NCI-H2227 treated with DMSO at 0.1 percent for 48 hours (cell line): ENCODE measurements at regions not wholly inside any gene's neighbourhood (a gene's known extent, or its start where the extent isn't known, plus 50 kb on each side); places are given as distances from the start of the nearest gene placed in this dataset.

Experiments
- DNase-seq: peaks from one replicate; lab custom pipeline; 2025; lab: John Stamatoyannopoulos, UW

DNA sequence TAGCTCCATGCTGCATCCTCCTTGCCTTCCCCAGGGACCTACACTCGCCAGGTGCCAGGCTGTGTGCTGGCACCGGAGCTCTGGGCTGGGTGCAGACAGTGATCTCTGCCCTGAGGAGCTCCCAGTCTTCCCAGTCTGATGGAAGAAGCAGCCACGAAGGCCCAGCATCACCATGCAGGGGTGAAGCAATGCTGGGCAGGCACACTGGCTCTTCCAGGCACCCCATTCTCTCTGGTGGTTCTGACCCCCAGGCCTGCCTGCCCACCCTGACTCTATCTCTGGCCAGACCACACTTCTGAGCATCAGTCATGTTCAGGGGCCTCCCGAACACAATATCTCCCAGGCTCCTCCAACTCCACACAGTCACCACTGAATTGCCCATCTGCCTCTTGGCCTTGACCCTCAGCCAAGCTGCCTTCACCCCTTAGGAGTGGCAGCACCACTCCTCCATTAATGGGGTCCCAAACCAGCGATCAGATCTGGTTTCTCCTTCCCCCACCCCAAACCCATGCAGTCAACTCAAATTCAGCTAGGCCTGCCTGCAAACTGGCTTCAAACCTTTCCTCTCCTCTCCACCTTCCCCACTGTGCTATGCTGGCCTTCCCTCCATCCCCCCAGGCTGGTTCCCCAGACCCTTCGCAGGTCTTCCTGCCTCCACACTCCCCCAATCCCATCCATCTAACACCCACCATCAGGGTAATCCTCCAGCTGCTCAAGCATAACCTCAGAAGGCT lies 102.7 kb upstream of the MVB12B start:
- DNase-seq = no peak

DNA sequence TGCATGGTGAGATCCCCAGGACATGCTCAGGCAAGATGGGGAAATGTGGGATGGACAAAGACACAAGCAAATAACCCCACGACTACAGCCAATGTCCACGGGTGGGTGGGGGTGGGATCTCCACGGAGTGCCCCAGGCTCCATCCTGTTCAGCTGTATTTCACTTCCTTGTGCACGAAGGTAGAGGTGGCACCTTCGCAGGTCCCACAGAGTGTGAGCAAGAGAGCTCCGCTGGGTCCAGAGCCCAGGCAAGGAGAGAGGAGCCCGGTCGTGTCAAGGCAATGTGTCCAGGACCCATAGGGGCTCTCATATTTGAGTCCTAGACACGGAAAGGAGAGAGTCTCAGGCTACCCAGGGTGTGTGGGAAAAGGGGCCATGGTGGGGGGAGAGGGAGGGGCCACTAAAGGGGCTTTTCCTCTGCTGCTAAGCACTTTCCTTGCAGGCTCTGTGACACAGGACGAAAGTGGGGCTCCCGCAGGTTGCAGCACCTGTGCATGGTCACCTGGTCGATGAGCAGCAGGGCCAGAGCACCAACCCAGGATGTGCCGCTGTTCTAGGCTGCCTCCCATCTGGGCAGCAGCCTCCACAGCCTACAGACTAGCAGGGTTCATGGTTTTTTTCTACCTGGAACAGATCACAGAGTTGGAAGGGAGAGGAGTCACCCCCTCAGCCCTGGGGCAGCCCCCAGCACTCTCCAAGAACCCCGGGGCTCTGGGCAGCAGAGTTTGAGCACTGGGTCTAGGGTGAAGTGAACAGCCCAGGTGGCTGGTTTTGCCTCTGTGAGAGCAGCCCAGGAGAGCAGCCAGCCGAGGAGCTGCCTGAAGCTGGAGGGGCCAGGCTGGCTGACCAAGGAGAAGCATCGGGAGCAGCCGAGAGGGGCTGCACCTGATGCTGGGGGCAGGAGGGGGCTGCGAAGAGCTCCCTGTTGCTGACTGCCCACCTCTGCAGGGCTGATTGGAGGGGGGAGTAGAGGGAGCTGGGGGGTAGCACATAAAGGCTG lies 100.7 kb upstream of the MVB12B start:
- DNase-seq = no peak

DNA sequence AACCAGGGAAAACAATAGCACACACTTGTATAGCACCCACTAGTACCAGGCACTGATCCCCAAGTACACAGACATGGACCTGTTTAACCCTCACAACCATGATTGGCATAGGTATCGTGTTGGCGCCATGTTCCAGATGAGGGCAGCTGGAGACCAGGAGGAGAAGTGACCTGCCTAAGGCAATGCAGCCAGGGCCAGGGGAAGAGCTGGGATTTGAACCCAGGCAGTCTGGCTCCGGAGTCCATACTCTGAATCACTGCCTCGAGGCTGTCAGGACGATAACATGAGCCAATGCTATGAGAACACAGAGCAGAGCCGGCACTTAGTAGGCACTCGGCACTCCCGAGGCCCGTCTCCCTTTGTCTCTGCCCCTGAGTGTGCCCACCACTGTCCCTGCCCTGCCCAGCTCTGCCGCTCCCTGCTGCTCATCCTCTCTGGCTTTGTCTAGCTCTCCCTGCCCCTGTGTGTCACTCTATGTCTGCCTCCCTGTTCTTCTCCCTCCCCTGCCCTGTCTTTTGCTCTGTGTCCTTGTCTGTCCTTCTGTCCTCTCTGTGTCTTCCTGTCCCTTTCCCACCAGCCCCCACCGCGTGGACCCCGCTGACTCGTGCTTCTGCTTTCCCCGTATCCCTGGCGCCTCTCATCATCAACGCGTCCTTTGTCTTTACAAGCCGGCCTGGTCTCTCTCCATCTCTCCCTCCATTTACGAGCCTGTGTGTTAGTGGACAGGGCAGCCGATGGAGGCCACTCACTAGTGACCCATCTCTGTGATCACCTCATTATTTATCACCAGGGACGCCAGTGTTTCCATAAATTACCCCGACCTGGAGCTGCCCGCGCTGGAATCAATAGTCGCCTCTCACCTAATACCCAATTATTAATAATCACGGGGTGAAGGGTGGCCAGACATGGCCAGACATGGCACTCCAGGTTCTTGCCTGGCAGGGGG lies 99.4 kb upstream of the MVB12B start:
- no peak for DNase-seq

DNA sequence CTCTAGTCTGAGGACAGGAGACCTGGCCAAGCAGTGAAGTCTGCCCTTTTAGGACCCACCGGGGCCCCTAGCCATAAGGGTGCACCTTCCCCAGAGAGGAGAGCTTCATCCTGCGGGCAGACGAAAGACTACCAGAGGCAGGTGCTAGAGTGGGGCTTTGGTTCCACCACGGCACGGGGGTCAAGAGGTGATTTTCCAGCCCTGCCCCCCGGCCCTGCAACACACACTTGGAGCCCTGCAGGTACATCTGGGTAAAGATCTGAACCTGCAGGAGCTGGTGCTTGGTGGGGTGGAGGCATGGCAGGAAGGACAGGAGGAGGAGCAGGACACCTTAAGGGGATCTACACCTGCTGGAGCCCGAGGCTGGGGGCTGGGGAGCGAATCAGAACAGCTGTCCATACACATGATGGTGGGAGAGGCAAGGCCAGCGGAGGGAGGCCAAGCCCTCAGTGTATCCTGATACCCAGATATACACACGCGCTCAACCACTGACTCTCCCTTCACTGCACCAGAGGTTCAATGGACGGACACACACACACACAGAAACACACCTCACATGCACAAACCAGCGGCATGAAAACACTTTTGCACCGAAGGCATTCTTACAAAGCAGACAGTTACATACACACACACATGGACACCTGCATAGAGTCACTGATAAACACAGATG lies 98.4 kb upstream of the MVB12B start:
- no peak for DNase-seq

DNA sequence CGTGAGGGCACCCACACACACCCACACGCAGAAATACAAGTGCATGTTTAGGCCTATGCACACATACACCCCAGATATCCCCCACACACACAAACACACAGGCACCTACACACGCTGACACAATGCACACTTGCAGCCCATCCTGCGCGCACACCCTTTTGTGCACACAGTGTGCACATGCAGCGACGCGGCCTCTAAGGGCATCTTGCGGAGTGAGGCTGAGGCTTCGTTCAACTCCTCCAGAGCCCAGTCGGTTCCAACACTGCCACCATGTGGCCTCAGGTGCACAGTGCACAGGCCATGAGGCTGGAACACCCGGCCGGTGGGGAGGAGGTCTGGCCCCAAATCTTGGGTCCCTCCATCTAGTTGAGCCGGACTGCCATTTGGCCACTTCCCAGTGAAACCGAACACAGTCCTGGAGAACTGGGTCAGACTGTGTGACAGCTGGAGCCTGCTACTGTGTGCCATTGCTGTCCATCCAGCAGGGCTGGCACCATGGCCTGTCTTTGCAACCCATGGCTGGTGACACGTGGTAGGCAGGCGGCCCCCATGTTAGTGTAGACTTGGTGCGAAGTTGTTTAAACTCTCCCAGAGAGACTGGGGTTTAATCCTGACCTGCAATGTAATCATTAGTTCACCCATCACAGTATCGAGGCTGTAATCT lies 97.7 kb upstream of the MVB12B start:
- DNase-seq = peak; percentile 19

DNA sequence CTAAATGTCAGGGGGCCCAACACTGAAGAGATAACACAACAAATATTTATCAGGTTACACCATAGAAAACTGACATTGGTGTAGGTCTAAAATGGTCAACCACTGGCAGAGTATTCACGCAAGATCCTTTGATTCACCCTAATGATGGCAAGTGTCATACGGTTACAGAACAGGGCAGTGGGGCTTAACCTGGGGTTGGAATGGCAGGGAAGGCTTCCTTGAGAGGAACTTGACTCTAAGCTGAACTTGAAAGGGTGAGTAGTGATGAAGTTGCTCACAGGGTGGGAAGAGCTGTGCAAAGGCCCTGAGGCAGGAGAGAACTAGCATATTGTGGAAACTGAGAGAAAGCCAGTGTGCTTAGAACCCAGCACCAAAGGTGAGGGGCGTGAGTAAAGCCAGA lies 97.1 kb upstream of the MVB12B start:
- no peak for DNase-seq

DNA sequence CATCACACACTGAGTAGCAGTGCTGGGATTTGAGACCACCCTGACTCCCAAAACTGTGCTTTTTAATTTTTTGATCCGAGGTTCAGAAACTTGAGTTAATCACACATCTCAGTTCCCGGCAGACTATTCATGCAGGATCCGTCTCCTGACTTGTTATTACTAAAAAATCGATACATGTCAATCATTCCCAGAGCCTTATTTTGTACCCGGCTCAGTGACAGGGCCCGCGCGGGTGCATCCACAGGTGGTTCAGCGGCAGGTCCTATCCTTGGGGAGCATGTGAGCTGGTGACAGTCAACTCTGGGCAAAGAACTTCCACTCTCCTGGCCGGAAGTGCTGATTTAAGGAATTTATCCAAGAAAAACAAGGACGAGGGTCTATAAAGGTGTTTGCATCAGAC lies 95.9 kb upstream of the MVB12B start:
- no peak for DNase-seq

DNA sequence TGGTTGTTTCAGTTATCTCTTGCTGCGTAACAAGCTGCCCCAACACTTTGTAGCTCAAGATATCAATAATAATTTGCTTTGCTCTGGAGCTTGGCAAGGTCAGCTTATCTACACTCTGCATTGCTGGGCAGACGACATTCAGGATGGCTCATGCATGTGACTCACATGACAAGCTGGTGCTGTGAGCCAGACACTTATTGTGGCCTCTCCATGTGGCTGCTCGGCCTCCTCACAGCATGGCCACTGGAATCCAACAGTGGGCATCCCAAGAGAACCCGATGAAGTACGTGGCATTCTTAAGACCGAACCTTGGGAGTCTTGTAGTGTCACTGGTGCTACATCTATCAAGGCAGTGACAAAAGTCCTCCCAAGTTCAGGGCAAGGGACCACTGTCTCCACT lies 94.2 kb upstream of the MVB12B start:
- DNase-seq = no peak

DNA sequence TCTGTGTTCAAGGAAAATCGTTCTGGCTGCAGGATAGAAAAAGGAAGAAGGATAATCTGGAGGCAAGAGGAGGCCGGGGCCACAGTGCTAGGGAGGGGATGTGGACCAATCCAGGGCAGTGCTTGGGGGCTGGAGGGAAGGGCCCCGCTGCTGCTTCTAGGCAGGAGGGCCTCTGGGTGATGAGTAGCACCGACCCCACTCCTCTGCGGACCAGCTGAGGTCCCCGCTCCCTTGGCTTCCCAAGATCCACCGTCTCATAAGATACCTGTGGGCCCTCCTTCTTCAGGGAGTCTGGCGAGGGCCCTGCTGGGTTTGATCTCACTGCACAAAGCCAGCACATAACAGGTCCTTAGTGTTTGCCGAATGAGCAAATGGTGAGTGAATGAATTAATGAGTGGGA lies 93.5 kb upstream of the MVB12B start:
- DNase-seq = no peak

DNA sequence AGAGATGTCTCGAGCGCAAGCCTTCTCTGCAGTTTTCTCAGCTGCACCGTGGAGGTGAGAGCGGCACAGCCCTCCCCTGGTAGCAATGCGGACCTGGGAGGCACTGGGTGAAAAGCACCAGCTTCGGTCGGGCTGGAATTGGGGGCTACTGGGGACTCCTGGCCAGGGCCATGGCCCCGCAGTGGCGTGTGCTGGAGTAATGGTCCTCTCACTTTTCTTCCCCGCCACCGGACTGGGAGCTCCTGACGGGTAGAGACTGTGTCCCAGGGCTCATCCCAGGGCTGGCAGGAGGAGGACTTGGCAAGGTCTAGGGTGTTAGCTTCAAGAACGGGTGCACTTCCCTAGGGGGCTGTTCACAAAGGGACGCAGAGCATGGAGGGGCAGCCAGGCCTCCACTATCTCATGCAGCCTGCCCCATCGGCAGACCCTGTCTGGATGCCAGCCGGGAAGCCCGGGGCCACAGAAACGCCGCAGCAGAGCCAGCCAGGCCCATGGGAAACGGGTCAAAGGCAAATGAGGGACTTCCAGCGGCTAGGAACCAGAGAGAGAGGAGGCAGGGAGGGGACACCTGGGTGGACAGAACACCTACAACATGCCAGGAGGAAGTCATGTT lies 92.6 kb upstream of the MVB12B start:
- no peak for DNase-seq

DNA sequence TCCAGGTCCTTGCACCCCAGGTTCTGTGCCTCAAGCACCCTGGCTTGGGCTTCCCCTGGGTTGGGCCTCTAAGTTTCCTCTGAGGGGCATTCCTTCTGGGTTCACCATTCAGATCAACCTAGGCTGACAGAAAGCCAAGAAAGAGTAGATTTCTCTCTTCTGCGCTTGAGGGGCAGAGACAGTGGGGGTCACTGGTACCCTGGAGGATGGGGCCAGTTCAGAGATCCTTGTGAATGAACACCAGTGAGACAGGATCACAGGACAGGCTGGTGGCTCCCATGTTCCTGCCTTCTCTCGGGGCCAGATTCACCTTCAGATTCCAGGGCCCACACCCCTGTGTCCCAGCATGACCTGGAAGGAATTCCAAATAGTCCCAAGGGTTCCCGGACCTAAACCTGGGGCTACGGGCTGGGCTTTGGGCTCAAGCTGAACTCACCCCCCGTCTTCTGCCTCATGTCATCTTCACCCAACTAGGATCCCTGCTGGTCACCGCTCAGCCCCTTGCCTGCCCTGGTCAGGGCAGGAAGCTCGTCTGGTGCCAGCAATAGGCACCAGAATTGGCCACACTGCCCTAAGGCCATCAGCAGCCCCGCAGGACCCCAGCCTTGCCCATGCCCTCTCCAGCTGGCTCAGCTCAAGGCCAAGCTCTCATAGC lies 91.8 kb upstream of the MVB12B start:
- DNase-seq = no peak

DNA sequence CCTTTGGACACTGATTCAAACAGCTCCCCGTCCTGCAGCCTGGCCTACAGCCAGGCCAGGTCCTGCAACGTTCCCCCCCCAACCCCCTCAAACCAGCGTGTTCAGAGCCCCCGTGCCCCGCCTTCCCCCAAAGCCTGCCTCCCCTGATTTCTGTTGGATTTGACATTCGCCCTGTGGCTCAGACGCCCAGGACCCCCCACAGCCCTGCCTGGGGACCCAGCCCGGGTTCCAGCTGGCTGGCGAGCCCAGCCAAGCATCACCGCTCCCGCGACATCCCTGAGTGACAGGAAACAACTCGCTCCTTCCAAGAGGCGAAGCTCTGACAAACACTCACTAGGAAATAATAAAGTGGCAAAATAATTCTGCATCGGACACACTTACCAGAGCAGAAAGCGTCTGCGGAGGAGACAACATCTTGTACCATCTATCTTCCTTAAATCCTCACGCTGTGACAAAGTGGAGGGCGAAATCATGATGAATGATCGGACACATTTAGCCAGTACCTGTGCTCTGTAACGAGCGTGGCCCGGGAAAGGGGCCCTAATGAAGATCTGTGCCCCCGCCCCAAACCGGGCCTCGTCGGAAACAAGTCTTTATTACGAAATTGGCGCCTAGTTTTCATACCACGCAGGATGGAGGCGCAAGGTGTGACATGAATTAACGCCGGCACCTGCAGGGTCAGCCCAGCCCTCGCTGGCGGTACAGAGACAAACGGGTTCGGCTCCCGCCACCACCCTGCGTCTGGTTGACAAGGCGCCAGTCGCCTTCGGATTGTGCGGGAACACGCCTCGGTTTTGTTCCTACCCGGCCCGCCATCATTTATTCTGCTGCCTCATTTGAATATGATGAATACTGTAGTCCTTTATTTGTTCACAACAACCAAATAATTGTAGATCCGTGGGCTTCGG lies 91.0 kb upstream of the MVB12B start:
- no peak for DNase-seq

DNA sequence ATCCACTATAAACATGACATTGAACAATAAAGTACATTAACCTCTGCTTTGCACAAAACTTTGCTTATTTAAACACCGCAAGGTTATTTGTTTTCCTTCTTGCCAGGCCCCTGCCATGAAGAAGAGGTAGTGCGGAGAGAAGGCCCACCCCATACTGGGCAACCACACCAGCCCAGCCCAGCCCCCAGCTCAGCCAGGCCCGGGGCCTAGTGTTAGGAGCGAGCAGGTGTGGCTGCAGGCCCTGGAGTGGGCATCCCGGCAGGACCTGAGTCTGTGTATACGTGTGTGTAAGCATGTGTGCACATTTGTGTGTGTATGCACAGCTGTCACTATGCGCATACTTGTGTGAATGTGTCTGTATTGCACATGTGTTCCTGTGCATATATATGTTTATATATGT lies 90.4 kb upstream of the MVB12B start:
- no peak for DNase-seq

DNA sequence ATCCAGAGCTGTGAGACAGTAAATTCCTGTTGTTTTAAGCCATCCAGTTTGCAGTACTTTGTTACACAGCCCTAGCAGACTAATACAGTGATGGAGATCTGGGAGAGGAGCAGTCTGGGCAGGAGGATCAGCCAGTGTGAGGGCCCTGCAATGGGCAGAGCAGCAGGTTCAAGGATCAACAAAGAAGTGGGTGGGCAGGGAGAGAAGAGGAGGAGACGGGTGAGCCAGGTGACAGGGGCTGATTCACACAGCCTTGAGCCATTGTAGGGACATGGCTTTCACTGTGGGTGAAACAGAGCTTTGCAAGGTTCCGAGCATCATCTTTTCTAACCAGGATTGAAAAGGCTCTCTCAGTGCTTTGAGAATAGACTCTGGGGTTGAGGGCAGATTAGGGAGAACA lies 88.2 kb upstream of the MVB12B start:
- no peak for DNase-seq

DNA sequence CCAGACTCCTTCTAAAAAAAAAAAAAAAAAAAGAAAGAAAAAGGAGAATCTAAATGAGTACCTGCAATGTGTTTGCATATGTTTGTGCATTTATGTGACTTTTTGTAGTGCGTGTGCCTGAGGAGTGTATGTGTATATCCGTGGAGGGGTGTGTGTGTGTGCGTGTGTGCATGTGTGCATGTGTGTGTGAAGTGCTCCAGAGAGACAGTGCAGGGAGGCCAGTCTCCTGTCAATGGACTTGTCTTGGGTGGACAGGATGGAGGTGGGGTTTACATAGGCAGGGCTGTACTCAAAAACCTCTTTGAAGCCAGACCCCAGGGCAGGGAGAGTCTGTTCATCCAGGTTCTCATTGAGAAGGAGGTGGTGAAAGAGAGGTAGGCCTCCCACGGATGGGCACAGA lies 87.1 kb upstream of the MVB12B start:
- no peak for DNase-seq

DNA sequence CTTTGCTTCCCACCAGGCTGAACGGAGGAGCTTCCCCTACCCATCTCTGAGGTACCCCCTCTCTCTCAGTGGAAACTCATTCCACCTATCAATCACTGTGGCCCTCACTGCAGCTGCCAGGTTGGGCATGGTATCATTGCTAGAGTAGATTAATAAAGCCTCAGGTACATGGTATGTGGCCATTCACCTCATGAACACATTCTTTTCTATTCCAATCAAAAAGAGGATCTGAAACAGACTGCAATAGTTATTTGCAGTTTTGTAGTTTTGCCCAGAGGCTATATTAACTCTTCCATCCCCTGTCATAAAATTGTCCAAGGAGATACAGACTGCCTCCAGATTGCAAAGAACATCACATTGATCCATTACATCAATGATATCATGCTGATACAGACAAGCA lies 85.8 kb upstream of the MVB12B start:
- no peak for DNase-seq

DNA sequence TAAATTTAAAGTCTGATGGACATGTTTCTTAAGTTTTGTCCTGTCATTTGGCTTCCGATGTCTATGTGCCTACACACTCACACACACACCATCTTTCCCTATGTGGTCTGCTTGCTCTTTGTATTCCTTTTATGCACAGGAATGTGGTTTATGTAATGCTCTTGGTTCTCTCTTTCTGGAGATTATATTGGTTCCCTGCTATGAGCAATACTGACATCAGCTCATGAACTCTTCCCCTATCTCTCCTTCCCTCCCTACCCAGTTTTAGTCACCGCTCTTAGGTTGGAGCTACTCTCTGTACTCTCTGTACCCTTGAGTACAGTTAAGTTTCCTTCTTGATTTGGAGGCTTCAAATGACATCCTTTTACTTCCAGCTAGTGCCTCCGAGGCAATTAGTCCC lies 77.9 kb upstream of the MVB12B start:
- DNase-seq = no peak

DNA sequence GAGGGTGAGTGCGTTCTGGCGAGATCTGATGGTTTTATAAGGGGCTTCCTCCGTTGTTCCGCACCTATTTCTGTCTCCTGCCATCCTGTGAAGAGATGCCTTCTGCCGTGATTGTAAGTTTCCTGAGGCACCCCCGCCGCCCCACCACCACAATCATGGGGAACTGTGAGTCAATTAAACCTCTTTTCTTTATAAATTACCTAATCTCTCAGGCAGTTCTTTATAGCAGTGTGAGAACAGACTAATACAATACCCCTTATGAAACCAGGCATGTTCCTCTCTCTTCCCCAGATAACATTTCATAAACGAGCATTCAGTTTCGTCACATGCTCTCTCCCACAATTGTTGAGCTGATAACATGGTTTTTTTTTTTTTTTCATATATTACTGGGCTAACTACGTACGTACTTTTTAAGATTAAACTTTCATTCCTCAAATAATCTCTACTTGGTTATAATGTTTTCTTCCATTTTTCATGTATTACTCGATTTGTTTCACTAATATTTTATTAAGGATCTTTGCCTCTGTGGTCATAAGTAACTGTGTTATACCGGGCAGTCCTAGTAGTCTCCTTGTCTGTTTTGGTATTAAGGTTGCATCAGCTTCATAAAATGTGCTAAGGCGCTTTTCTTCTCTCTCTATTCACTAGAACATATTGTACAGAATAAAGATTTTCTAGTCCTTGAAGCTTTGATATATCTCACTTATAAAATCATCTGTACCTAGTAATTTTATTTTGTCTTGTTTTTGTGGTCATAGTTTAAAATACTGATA lies 64.9 kb upstream of the MVB12B start:
- no peak for DNase-seq
